Panc1 (cell line): ENCODE measurements at regions not wholly inside any gene's neighbourhood (a gene's known extent, or its start where the extent isn't known, plus 50 kb on each side); places are given as distances from the start of the nearest gene placed in this dataset.

Source experiments
- CTCF ChIP-seq: fragments of 450-650 bp; IDR thresholded peaks from 2 replicates; pipeline ENCODE4 v1.5.1; 2017; ENCODE audit warnings: mild to moderate bottlenecking
- POLR2AphosphoS5 ChIP-seq: IDR thresholded peaks from 2 replicates; pipeline ENCODE4 v1.6.1; 2012; ENCODE audit warnings: mild to moderate bottlenecking, low read depth, low read length, moderate library complexity
- REST ChIP-seq, 2 experiments: IDR thresholded peaks; 2 replicates each; pipeline ENCODE4 v1.6.1; 2011 to 2012; ENCODE audit warnings: low read depth in 2 of 2, control low read depth in 1 of 2, low read length in 1 of 2, mild to moderate bottlenecking in 1 of 2, moderate library complexity in 1 of 2; ENCODE audit not compliant: insufficient read depth in 1 of 2
- SIN3A ChIP-seq: IDR thresholded peaks from 2 replicates; pipeline ENCODE4 v1.6.1; 2012; ENCODE audit warnings: low read depth, mild to moderate bottlenecking, low read length, moderate library complexity, borderline replicate concordance; ENCODE audit not compliant: insufficient read depth

- TF ChIP-seq CTCF (no peak), POLR2AphosphoS5 (no peak), SIN3A (no peak), REST (IDR thresholded peaks at IDR 0.05; ENCODE audit: insufficient read depth in 1 of 2, low read depth in 2 of 2, low read length in 1 of 2) (no peak)
These were observed 481.9 kb downstream of the C6orf118 start for GRCh38 chr6:164827537-164827936.
